Stimulated activated effector memory CD8-positive, alpha-beta T cell treated with anti-CD3 and anti-CD28 coated beads, Interleukin-12 subunit alpha, Interleukin-12 subunit beta, amount 100 ng/mL, for 72 hours (primary cell): ENCODE measurements at regions not wholly inside any gene's neighbourhood (a gene's known extent, or its start where the extent isn't known, plus 50 kb on each side); places are given as distances from the start of the nearest gene placed in this dataset.
"Not testable (repeated sequence)": the region's sequence is repeated elsewhere in the genome, so short reads cannot be mapped to it uniquely, and the experiment has no call there.

ENCODE experiments used
- ATAC-seq: fragments of 150-1000 bp; cut with Tn5 transposase; 2 replicates; pipeline ENCODE4 v1.10.0; 2021
- DNase-seq, 2 donors: peaks; one replicate each; pipeline ENCODE4 v3.0.0; 2021 to 2022; ENCODE audit warnings: low spot score in 2 of 2
- H3K27ac Mint-ChIP-seq: one replicate; pipeline ENCODE4 v1.8.0; 2022; ENCODE audit warnings: mild to moderate bottlenecking, mixed read lengths
- H3K36me3 Mint-ChIP-seq: one replicate; pipeline ENCODE4 v1.8.0; 2022; ENCODE audit warnings: mild to moderate bottlenecking, mixed read lengths
- H3K4me1 Mint-ChIP-seq: one replicate; pipeline ENCODE4 v1.8.0; 2022; ENCODE audit warnings: mixed read lengths
- H3K4me3 Mint-ChIP-seq: one replicate; pipeline ENCODE4 v1.8.0; 2022; ENCODE audit warnings: mild to moderate bottlenecking, mixed read lengths
- H3K9me3 Mint-ChIP-seq: one replicate; pipeline ENCODE4 v1.8.0; 2022; ENCODE audit warnings: mixed read lengths

DNA sequence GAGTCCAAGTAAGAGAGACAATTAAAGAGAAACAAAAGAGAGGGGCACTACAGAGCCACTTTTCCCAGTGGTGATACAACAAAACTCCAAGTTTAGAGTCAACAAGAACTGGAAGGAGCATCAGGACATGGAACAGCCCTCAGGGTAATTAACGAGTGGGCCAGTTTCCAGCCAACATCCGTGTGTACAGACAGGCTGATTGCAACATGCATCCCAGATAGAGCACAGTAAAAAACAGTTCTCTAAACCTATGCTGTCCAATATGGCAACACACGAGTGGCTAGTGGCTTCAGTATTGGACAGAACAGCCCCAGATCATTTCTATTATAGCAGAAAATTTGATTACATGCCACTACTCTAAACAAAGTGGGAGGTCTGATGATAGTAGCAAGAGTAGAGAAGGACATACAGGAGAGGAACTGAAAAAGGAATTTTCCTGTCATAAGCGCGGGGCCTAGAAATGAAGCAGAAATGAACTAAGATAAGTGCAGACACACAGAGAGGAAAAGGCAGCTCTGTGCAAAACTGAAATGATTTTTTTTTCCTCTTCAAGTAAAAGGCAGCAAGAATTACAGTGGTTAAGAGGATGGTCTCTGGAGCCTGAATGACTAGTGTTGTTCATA, 175.6 kb upstream of the CCNG1 start:
- no peaks in the 10 kb centered on the region for H3K4me1 Mint-ChIP-seq
- DNase-seq (no peak), ATAC-seq (no peak)
- no peak overlapping the region for H3K27ac Mint-ChIP-seq
- H3K9me3 Mint-ChIP-seq = peaks cover 3% of the 10 kb centered on the region
- no peak overlapping the region for H3K4me3 Mint-ChIP-seq
- no peaks in the 10 kb centered on the region for H3K36me3 Mint-ChIP-seq

DNA sequence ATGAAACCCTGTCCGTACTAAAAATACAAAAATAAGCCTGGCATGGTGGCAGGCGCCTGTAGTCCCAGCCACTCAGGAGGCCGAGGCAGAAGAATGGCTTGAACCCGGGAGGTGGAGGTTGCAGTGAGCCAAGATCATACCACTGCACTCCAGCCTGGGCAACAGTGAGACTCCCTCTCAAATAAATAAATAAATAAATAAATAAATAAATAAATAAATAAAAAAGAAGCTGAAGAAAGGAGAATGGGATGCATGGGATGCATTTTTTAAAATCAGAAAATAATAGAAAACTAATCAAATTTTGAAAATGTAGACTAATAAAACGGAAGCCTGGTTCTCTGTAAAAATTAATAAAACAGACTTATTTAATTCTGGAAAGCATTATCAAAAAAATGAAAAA, 171.1 kb upstream of the CCNG1 start:
- H3K36me3 Mint-ChIP-seq, H3K4me1 Mint-ChIP-seq, DNase-seq, H3K4me3 Mint-ChIP-seq, H3K9me3 Mint-ChIP-seq, ATAC-seq, H3K27ac Mint-ChIP-seq: not testable (repeated sequence)

- Mint-ChIP-seq H3K9me3 (peaks cover 7% of the 10 kb centered on the region), H3K4me1 (no peaks in the 10 kb centered on the region), H3K36me3 (no peaks in the 10 kb centered on the region), H3K4me3 (no peak overlapping the region), H3K27ac (no peak overlapping the region)
- DNase-seq (no peak), ATAC-seq (no peak)
These were observed 167.8 kb upstream of the CCNG1 start for GRCh38 chr5:163269624-163270023.

GRCh38 chr5:163276466-163276865, 160.9 kb upstream of the CCNG1 start:
- H3K9me3 Mint-ChIP-seq = peaks cover 4% of the 10 kb centered on the region

GRCh38 chr5:163280897-163281296, 156.5 kb upstream of the CCNG1 start:
- ATAC-seq, H3K4me1 Mint-ChIP-seq, H3K9me3 Mint-ChIP-seq: not testable (repeated sequence)

More at GRCh38 chr5:163276466-163276865, 160.9 kb upstream of the CCNG1 start:
- DNase-seq = no peak
- Mint-ChIP-seq H3K36me3 (no peaks in the 10 kb centered on the region), H3K4me1 (no peaks in the 10 kb centered on the region), H3K4me3 (no peak overlapping the region), H3K27ac (no peak overlapping the region)
- no peak for ATAC-seq

DNA sequence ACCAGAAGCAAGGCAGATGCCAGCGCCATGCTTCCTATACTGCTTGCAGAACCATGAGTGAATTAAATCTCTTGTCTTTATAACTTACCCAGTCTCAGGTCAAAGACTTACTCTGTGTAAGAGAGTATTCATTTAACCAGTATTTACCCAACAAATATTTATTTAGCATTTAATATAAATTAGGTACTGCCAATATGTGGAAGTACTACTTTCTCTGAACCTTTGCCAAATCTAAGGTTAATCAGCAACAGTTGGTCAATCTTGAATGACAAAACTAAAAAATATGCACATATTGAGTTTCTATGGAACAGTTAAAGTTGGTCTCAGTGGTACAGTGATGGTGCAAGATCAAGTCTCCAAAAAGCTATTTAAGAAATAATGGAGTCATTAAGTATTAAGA, 155.9 kb upstream of the CCNG1 start:
- Mint-ChIP-seq H3K9me3 (no peaks in the 10 kb centered on the region), H3K27ac (no peak overlapping the region), H3K4me1 (no peaks in the 10 kb centered on the region), H3K36me3 (no peaks in the 10 kb centered on the region), H3K4me3 (no peak overlapping the region)
- no peak for ATAC-seq
- DNase-seq = no peak

More at GRCh38 chr5:163280897-163281296, 156.5 kb upstream of the CCNG1 start:
- not testable (repeated sequence) for H3K36me3 Mint-ChIP-seq, DNase-seq, H3K27ac Mint-ChIP-seq, H3K4me3 Mint-ChIP-seq

- Mint-ChIP-seq H3K27ac (no peak overlapping the region), H3K36me3 (no peaks in the 10 kb centered on the region)
These were observed 143.6 kb upstream of the CCNG1 start for GRCh38 chr5:163293836-163294235.

DNA sequence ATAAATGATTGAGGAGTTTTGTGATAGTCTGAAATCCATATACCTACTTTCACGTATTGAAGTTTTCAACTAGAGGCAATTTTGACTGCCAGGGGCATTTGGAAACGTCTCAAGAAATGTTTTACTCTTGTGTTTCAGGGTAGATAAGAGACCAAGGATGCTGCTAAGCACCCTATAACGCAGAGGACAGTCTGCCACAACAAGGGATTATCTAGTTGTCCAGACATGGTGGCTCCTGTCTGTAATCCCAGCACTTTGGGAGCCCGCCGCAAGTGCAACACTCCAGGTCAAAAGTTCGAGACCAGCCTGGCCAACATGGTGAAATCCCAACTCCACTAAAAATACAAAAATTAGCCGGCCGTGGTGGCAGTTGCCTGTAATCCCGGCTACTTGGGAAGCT, 133.7 kb upstream of the CCNG1 start:
- Mint-ChIP-seq H3K27ac (no peak overlapping the region), H3K9me3 (no peaks in the 10 kb centered on the region)
- no peak for DNase-seq

More at GRCh38 chr5:163293836-163294235, 143.6 kb upstream of the CCNG1 start:
- Mint-ChIP-seq H3K9me3 (no peaks in the 10 kb centered on the region), H3K4me1 (no peaks in the 10 kb centered on the region), H3K4me3 (no peak overlapping the region)
- DNase-seq (no peak), ATAC-seq (no peak)

DNA sequence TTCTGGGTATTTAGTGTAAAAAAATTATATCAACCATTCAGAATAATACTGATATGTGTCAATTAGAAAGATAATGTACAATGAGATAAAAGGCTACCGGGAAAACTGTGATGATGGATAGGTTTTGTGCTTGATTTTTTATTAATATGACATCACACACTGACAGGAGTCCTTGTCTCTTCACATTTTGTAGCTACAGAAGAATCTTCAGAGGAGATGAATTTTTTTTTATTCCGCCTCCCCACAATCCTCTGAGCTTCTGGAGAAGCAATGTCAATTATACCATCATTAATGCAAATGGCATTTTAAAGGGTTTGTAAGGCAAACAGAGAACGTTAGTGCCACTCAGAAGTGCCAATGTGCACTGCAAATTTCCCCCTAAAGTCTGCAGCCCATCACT, 131.7 kb upstream of the CCNG1 start:
- Mint-ChIP-seq H3K9me3 (no peaks in the 10 kb centered on the region), H3K27ac (no peak overlapping the region), H3K4me3 (no peak overlapping the region), H3K4me1 (no peaks in the 10 kb centered on the region), H3K36me3 (no peaks in the 10 kb centered on the region)
- ATAC-seq (no peak), DNase-seq (no peak)

More for the DNA sequence above, 133.7 kb upstream of the CCNG1 start:
- no peaks in the 10 kb centered on the region for H3K4me1 Mint-ChIP-seq
- H3K36me3 Mint-ChIP-seq = no peaks in the 10 kb centered on the region
- H3K4me3 Mint-ChIP-seq = no peak overlapping the region
- ATAC-seq = no peak

GRCh38 chr5:163306421-163306820, 131.0 kb upstream of the CCNG1 start:
- H3K36me3 Mint-ChIP-seq = no peaks in the 10 kb centered on the region
- no peak overlapping the region for H3K4me3 Mint-ChIP-seq
- no peaks in the 10 kb centered on the region for H3K9me3 Mint-ChIP-seq
- DNase-seq (no peak), ATAC-seq (no peak)
- H3K27ac Mint-ChIP-seq = no peak overlapping the region
- no peaks in the 10 kb centered on the region for H3K4me1 Mint-ChIP-seq

DNA sequence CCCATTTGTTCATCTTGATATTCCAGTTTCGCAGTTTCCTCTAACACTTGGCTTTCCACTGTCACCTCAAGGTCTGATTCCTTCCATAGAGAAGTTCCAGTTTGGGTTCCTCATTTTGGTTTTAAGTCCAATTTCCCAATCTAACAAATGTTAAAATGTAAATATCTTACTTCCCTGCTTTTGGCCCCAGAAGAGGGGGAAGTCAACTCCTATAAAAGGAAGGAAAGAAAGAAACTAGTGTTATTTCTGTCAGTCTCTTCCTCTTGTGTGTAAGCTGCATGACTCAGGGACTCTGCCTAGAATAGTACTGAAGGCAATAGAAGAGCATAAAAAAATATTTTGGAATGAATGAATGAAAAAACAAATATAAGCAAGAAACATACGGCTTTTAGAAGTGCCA, 127.5 kb upstream of the CCNG1 start:
- no peaks in the 10 kb centered on the region for H3K4me1 Mint-ChIP-seq
- H3K36me3 Mint-ChIP-seq = no peaks in the 10 kb centered on the region
- no peak for DNase-seq
- no peak overlapping the region for H3K27ac Mint-ChIP-seq
- no peak overlapping the region for H3K4me3 Mint-ChIP-seq
- peaks cover 2% of the 10 kb centered on the region for H3K9me3 Mint-ChIP-seq
- ATAC-seq = no peak

DNA sequence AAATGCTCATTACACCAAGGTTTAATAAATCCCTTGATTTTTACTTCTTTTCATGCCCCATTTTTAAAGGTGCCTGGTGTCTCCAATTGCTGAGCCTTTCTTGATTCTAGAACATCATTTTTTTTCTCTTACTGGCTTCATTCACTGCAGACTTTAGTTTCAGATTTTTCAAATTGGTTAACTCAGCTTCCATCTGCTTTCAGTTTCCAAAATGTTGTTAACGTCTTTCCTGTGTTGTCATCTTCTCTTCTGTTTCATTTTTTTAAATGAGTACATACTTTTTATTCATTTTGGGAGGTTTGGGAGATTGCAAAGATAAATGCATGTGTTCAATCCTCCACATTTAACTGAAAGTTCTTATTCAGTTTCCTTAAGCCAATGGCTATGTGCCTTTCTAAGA, 126.4 kb upstream of the CCNG1 start:
- Mint-ChIP-seq H3K4me1 (no peaks in the 10 kb centered on the region), H3K27ac (no peak overlapping the region), H3K4me3 (no peak overlapping the region), H3K36me3 (no peaks in the 10 kb centered on the region), H3K9me3 (peaks cover 2% of the 10 kb centered on the region)
- no peak for DNase-seq
- no peak for ATAC-seq

- no peak for ATAC-seq
- Mint-ChIP-seq H3K27ac (no peak overlapping the region), H3K4me3 (no peak overlapping the region), H3K36me3 (no peaks in the 10 kb centered on the region), H3K4me1 (no peaks in the 10 kb centered on the region), H3K9me3 (peaks cover 2% of the 10 kb centered on the region)
- DNase-seq = no peak
These were observed 124.8 kb upstream of the CCNG1 start for GRCh38 chr5:163312598-163312997.

- not testable (repeated sequence) for ATAC-seq, H3K4me1 Mint-ChIP-seq, DNase-seq, H3K27ac Mint-ChIP-seq, H3K4me3 Mint-ChIP-seq, H3K36me3 Mint-ChIP-seq, H3K9me3 Mint-ChIP-seq
These were observed 124.3 kb upstream of the CCNG1 start for GRCh38 chr5:163313049-163313448.

DNA sequence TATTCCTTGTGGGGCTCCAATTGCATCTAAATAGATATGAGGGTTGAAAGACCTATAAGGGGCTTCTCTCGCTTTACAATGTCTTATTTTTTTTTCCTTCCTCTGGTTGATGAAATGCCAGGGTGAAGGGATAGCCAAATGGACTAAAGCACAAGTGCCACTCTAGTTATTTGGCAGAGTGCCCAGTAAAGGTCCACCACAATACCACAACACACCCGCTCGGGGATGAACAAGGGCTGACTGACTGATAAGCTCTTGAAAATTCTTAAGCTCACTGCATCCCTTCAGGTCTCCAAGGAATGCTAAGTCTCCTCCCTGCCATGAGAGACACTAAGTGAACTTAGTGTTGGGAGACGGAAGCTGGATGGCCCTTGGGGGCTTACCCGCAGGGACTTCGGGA, 121.0 kb upstream of the CCNG1 start:
- not testable (repeated sequence) for H3K9me3 Mint-ChIP-seq, ATAC-seq, H3K36me3 Mint-ChIP-seq, H3K4me3 Mint-ChIP-seq, H3K4me1 Mint-ChIP-seq, H3K27ac Mint-ChIP-seq, DNase-seq

GRCh38 chr5:163318707-163319106, 118.7 kb upstream of the CCNG1 start:
- no peaks in the 10 kb centered on the region for H3K36me3 Mint-ChIP-seq

DNA sequence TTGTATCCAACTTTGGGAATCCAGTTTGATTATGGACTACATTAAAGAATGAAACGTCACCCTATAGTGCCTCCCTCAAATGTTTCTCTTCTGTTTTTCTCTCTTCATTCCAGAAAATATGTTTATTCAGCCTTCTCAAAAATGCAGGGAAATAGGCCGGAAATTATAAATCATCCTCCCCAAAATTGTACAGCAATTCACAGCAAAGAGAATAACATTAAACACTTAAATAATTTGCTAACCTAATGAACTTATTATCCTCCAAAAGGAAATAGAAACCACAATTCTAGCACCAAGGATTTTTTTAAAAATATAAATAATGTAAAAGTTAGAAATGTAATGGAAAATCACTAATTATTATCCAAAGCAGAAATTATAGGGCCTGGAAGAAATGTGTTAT, 115.9 kb upstream of the CCNG1 start:
- Mint-ChIP-seq H3K4me3 (no peak overlapping the region), H3K36me3 (no peaks in the 10 kb centered on the region), H3K4me1 (no peaks in the 10 kb centered on the region), H3K9me3 (no peaks in the 10 kb centered on the region), H3K27ac (no peak overlapping the region)
- ATAC-seq (no peak), DNase-seq (no peak)

More at GRCh38 chr5:163318707-163319106, 118.7 kb upstream of the CCNG1 start:
- no peak overlapping the region for H3K4me3 Mint-ChIP-seq
- no peak for ATAC-seq
- DNase-seq = no peak
- no peaks in the 10 kb centered on the region for H3K9me3 Mint-ChIP-seq
- no peak overlapping the region for H3K27ac Mint-ChIP-seq
- H3K4me1 Mint-ChIP-seq = no peaks in the 10 kb centered on the region
